Left renal pelvis (tissue), 4 donors: ENCODE measurements at regions not wholly inside any gene's neighbourhood (a gene's known extent, or its start where the extent isn't known, plus 50 kb on each side); places are given as distances from the start of the nearest gene placed in this dataset.
"Not testable (repeated sequence)": the region's sequence is repeated elsewhere in the genome, so short reads cannot be mapped to it uniquely, and the experiment has no call there.

Experiments used
- DNase-seq, 4 donors: peaks; one replicate each; pipeline ENCODE4 v3.0.0-alpha.2; 2013; ENCODE audit warnings: low read depth in 4 of 4, low spot score in 3 of 4

- DNase-seq, result peak in 1 of 4 donors; percentile 21
Observed at GRCh38 chr16:75836347-75837010, 110.2 kb upstream of the CPHXL start.

GRCh38 chr16:75837264-75837663 is 111.0 kb upstream of the CPHXL start:
- DNase-seq, result no peak

- DNase-seq, result no peak
Observed at GRCh38 chr16:75837681-75838080, 111.4 kb upstream of the CPHXL start.

GRCh38 chr16:75841517-75841916 is 115.2 kb upstream of the CPHXL start:
- no peak for DNase-seq

- DNase-seq, result no peak
Observed at GRCh38 chr16:75847172-75847571, 120.9 kb upstream of the CPHXL start.

- no peak for DNase-seq
Observed at GRCh38 chr16:75854152-75854551, 127.9 kb upstream of the CPHXL start.

- DNase-seq, result peak in 2 of 4 donors; percentile 10 to 49
Observed at GRCh38 chr16:75860326-75861053, 134.2 kb upstream of the CPHXL start.

GRCh38 chr16:75861311-75862097 is 135.2 kb upstream of the CPHXL start:
- no peak for DNase-seq

GRCh38 chr16:75862098-75862386 is 135.8 kb upstream of the CPHXL start:
- no peak for DNase-seq

GRCh38 chr16:75864243-75864642 is 138.0 kb upstream of the CPHXL start:
- no peak for DNase-seq

GRCh38 chr16:75865736-75866135 is 139.4 kb upstream of the CPHXL start:
- DNase-seq, result no peak

GRCh38 chr16:75868636-75869632 is 142.6 kb upstream of the CPHXL start:
- no peak for DNase-seq

- not testable (repeated sequence) for DNase-seq
Observed at GRCh38 chr16:75881280-75881679, 155.0 kb upstream of the CPHXL start.

- DNase-seq, result no peak
Observed at GRCh38 chr16:75899163-75899562, 172.9 kb upstream of the CPHXL start.

GRCh38 chr16:75908331-75909117 is 182.2 kb upstream of the CPHXL start:
- DNase-seq, result no peak

- DNase-seq, result no peak
Observed at GRCh38 chr16:75909746-75910145, 183.5 kb upstream of the CPHXL start.

- no peak for DNase-seq
Observed at GRCh38 chr16:75911896-75912295, 185.6 kb upstream of the CPHXL start.

- no peak for DNase-seq
Observed at GRCh38 chr16:75913958-75914357, 187.7 kb upstream of the CPHXL start.

- no peak for DNase-seq
Observed at GRCh38 chr16:75916451-75916850, 190.2 kb upstream of the CPHXL start.

GRCh38 chr16:75918109-75918508 is 191.8 kb upstream of the CPHXL start:
- DNase-seq, result no peak
